Keratinocyte (primary cell): ENCODE measurements at regions not wholly inside any gene's neighbourhood (a gene's known extent, or its start where the extent isn't known, plus 50 kb on each side); places are given as distances from the start of the nearest gene placed in this dataset.

Experiments
- DNase-seq: peaks from one replicate; pipeline ENCODE4 v3.0.0-alpha.2; 2011; ENCODE audit warnings: low read depth, missing footprints, low spot score
- FAIRE-seq: peaks from 2 replicates; lab custom pipeline; 2011; peaks lifted over from hg19 to GRCh38; lab: Jason Lieb, UNC
- H2AFZ ChIP-seq: 2 replicates; pipeline ENCODE4 v1.6.0; 2012; ENCODE audit warnings: low read length, control low read depth, inconsistent platforms; ENCODE audit not compliant: control insufficient read depth
- H3K27ac ChIP-seq: 2 replicates; pipeline ENCODE4 v1.5.1; 2011; ENCODE audit warnings: low read length; ENCODE audit not compliant: control insufficient read depth, insufficient read depth
- H3K27me3 ChIP-seq: 3 replicates; pipeline ENCODE4 v1.6.0; 2011; ENCODE audit warnings: low read length; ENCODE audit not compliant: control insufficient read depth, insufficient read depth; ENCODE audit errors: extremely low read depth
- H3K36me3 ChIP-seq, 2 experiments: 2 replicates in 1 of 2; 3 replicates in 1 of 2; pipeline ENCODE4 v1.5.1; 2011; ENCODE audit warnings: low read length in 2 of 2, mild to moderate bottlenecking in 1 of 2; ENCODE audit not compliant: control insufficient read depth in 2 of 2, insufficient read depth in 2 of 2; ENCODE audit errors: extremely low read depth in 1 of 2
- H3K4me1 ChIP-seq: 3 replicates; pipeline ENCODE4 v1.5.1; 2011; ENCODE audit warnings: low read length; ENCODE audit not compliant: control insufficient read depth, insufficient read depth; ENCODE audit errors: extremely low read depth
- H3K4me2 ChIP-seq: 3 replicates; pipeline ENCODE4 v1.6.0; 2011; ENCODE audit warnings: low read depth, low read length; ENCODE audit not compliant: control insufficient read depth, insufficient read depth; ENCODE audit errors: extremely low read depth
- H3K4me3 ChIP-seq, 3 experiments: fragments of 200-600 bp in 1 of 3; sonication (generic) in 1 of 3; 2 replicates in 2 of 3; 3 replicates in 1 of 3; pipeline ENCODE4 v1.5.1; 2011 to 2016; ENCODE audit warnings: low read length in 3 of 3, mild to moderate bottlenecking in 3 of 3, control low read depth in 2 of 3, inconsistent platforms in 1 of 3, low read depth in 1 of 3, mixed read lengths in 1 of 3, mixed run types in 1 of 3, moderate library complexity in 1 of 3; ENCODE audit not compliant: control insufficient read depth in 2 of 3, insufficient read depth in 2 of 3; ENCODE audit errors: extremely low read depth in 1 of 3
- H3K79me2 ChIP-seq: 2 replicates; pipeline ENCODE4 v1.6.0; 2012; ENCODE audit warnings: low read length; ENCODE audit not compliant: control insufficient read depth, insufficient read depth
- H3K9ac ChIP-seq: 3 replicates; pipeline ENCODE4 v1.6.0; 2011; ENCODE audit warnings: low read length; ENCODE audit not compliant: control insufficient read depth, insufficient read depth; ENCODE audit errors: extremely low read depth
- H3K9me1 ChIP-seq: 3 replicates; pipeline ENCODE4 v1.6.0; 2011; ENCODE audit warnings: low read length; ENCODE audit not compliant: control insufficient read depth, insufficient read depth; ENCODE audit errors: extremely low read depth
- H3K9me3 ChIP-seq: 2 replicates; pipeline ENCODE4 v1.5.1; 2012; ENCODE audit warnings: low read depth, low read length; ENCODE audit not compliant: control insufficient read depth
- H4K20me1 ChIP-seq: 3 replicates; pipeline ENCODE4 v1.6.0; 2011; ENCODE audit warnings: low read length; ENCODE audit not compliant: control insufficient read depth, insufficient read depth; ENCODE audit errors: extremely low read depth
- EZH2 ChIP-seq: IDR thresholded peaks from one replicate; pipeline ENCODE4 v1.6.1; 2012; ENCODE audit warnings: inconsistent platforms, mild to moderate bottlenecking, low read length, moderate library complexity
- dilution Hi-C: fragments of 300-500 bp; cut with MboI; formaldehyde crosslinking; loops from one replicate; pipeline ENCODE4 v1.7.0; 2020; ENCODE audit warnings: low sequenced_read_pairs; ENCODE audit not compliant: extremely low pct_ligation_motif_present
- TF ChIP-seq, protein P1 (sequence below), 3 experiments: IDR thresholded peaks in 1 of 3; conservative IDR thresholded peaks in 1 of 3; optimal IDR thresholded peaks in 1 of 3; 2 replicates in 2 of 3; 3 replicates in 1 of 3; pipeline versions ENCODE3 to v1.5.1; 2011; ENCODE audit warnings: low read length in 3 of 3, mild to moderate bottlenecking in 3 of 3, moderate library complexity in 2 of 3, control low read depth in 1 of 3, inconsistent platforms in 1 of 3; ENCODE audit not compliant: insufficient read depth in 2 of 3; ENCODE audit errors: extremely low read depth in 1 of 3

DNA sequence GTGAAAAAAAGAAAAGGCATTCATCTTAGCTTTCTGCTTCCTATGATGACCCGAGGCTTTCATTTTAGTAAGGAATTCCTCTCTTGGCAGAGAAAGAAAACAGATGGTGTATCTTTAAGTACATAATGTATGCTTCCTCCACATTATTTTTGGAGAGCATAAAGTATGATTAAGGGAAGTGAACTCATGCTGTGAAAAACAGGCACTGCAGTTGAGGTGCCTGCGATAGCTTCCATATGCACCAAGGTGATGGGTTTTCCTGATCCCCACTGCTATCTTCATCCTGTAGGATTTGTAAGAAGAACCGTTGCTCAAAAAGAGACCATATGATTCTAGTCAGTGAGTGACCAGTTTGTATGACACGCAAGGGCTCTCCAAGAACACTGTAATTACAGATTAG lies 411.5 kb upstream of the MCTP2 start:
- Histone ChIP-seq H3K79me2 (no peaks in the 10 kb centered on the region), H4K20me1 (no peaks in the 10 kb centered on the region), H3K4me3 (no peak overlapping the region), H3K36me3 (no peaks in the 10 kb centered on the region), H3K4me2 (no peak overlapping the region), H3K9me1 (no peaks in the 10 kb centered on the region), H3K4me1 (no peaks in the 10 kb centered on the region), H3K27me3 (no peaks in the 10 kb centered on the region), H2AFZ (no peak overlapping the region), H3K27ac (no peak overlapping the region), H3K9ac (no peak overlapping the region), H3K9me3 (no peaks in the 10 kb centered on the region)
- TF ChIP-seq EZH2 = no peak
- TF ChIP-seq, protein P1, sequence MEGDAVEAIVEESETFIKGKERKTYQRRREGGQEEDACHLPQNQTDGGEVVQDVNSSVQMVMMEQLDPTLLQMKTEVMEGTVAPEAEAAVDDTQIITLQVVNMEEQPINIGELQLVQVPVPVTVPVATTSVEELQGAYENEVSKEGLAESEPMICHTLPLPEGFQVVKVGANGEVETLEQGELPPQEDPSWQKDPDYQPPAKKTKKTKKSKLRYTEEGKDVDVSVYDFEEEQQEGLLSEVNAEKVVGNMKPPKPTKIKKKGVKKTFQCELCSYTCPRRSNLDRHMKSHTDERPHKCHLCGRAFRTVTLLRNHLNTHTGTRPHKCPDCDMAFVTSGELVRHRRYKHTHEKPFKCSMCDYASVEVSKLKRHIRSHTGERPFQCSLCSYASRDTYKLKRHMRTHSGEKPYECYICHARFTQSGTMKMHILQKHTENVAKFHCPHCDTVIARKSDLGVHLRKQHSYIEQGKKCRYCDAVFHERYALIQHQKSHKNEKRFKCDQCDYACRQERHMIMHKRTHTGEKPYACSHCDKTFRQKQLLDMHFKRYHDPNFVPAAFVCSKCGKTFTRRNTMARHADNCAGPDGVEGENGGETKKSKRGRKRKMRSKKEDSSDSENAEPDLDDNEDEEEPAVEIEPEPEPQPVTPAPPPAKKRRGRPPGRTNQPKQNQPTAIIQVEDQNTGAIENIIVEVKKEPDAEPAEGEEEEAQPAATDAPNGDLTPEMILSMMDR (optimal IDR thresholded peaks at IDR 0.05 in 1 of 3, IDR thresholded peaks at IDR 0.05 in 1 of 3, conservative IDR thresholded peaks at IDR 0.05 in 1 of 3; ENCODE audit: extremely low read depth in 1 of 3, insufficient read depth in 2 of 3, low read length in 3 of 3) = no peak
- FAIRE-seq = no peak
- dilution Hi-C loops = no loop called here
- DNase-seq = no peak

DNA sequence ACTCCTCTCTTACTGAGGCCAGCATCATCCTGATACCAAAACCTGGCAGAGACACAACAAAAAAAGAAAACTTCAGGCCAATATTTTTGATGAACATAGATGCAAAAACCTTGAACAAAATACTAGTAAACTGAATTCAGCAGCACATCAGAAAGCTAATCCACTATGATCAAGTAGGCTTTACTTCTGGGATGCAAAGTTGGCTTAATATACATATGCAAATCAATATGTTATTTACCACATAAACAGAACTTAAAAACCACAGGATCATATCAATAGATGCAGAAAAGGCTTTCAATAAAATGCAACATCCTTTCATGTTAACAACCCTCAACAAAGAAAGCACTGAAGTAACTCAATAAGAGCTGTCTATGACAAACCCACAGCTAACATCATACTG lies 414.5 kb upstream of the MCTP2 start:
- TF ChIP-seq, protein P1 (optimal IDR thresholded peaks at IDR 0.05 in 1 of 3, IDR thresholded peaks at IDR 0.05 in 1 of 3, conservative IDR thresholded peaks at IDR 0.05 in 1 of 3; ENCODE audit: extremely low read depth in 1 of 3, insufficient read depth in 2 of 3, low read length in 3 of 3) = no peak
- TF ChIP-seq EZH2 = no peak
- dilution Hi-C loops = no loop called here
- no peak for FAIRE-seq

More for the DNA sequence above, 414.5 kb upstream of the MCTP2 start:
- H3K9ac ChIP-seq = no peak overlapping the region
- no peaks in the 10 kb centered on the region for H4K20me1 ChIP-seq
- DNase-seq = no peak
- H3K9me3 ChIP-seq = no peaks in the 10 kb centered on the region
- no peaks in the 10 kb centered on the region for H3K9me1 ChIP-seq
- H3K27me3 ChIP-seq = no peaks in the 10 kb centered on the region
- H3K4me2 ChIP-seq = no peak overlapping the region
- H3K4me3 ChIP-seq = no peak overlapping the region
- no peaks in the 10 kb centered on the region for H3K79me2 ChIP-seq
- no peaks in the 10 kb centered on the region for H3K36me3 ChIP-seq
- H3K27ac ChIP-seq = no peak overlapping the region
- no peaks in the 10 kb centered on the region for H3K4me1 ChIP-seq
- H2AFZ ChIP-seq = no peak overlapping the region
